Chondrocyte (in vitro differentiated cells): ENCODE measurements at regions not wholly inside any gene's neighbourhood (a gene's known extent, or its start where the extent isn't known, plus 50 kb on each side); places are given as distances from the start of the nearest gene placed in this dataset.

Experiments
- DNase-seq: peaks from one replicate; pipeline ENCODE4 v3.0.0; 2021; ENCODE audit warnings: mixed read lengths, low spot score
- H3K27ac Mint-ChIP-seq: one replicate; pipeline ENCODE4 v1.8.0; 2021; ENCODE audit warnings: mild to moderate bottlenecking, moderate library complexity, mixed read lengths; ENCODE audit not compliant: unreplicated experiment
- H3K27me3 Mint-ChIP-seq: 2 replicates; pipeline ENCODE4 v1.8.0; 2021; ENCODE audit warnings: low read depth, mixed read lengths
- H3K36me3 Mint-ChIP-seq: 2 replicates; pipeline ENCODE4 v1.8.0; 2021; ENCODE audit warnings: low read depth, mixed read lengths
- H3K4me1 Mint-ChIP-seq: 2 replicates; pipeline ENCODE4 v1.8.0; 2021; ENCODE audit warnings: low read depth, mild to moderate bottlenecking, mixed read lengths
- H3K4me3 Mint-ChIP-seq: one replicate; pipeline ENCODE4 v1.8.0; 2021; ENCODE audit warnings: mild to moderate bottlenecking, moderate library complexity, mixed read lengths; ENCODE audit not compliant: unreplicated experiment
- H3K9me3 Mint-ChIP-seq: 2 replicates; pipeline ENCODE4 v1.8.0; 2021; ENCODE audit warnings: low read depth, mixed read lengths
- CTCF ChIP-seq: fragments of 200-600 bp; sonication (generic); IDR thresholded peaks from 2 replicates; pipeline ENCODE4 v1.5.0; 2021; ENCODE audit warnings: antibody characterized with exemption, mild to moderate bottlenecking, moderate library complexity

- Mint-ChIP-seq H3K9me3 (no peaks in the 10 kb centered on the region), H3K27me3 (no peaks in the 10 kb centered on the region)
These were observed 1249.6 kb downstream of the XPNPEP1 start for GRCh38 chr10:108673741-108674140.

GRCh38 chr10:108663587-108663986 is 1259.7 kb downstream of the XPNPEP1 start:
- Mint-ChIP-seq H3K4me3 (no peak overlapping the region), H3K27ac (no peak overlapping the region), H3K9me3 (no peaks in the 10 kb centered on the region), H3K4me1 (no peaks in the 10 kb centered on the region), H3K36me3 (no peaks in the 10 kb centered on the region), H3K27me3 (peaks cover 2% of the 10 kb centered on the region)
- no peak for DNase-seq
- TF ChIP-seq CTCF, result no peak

More at GRCh38 chr10:108673741-108674140, 1249.6 kb downstream of the XPNPEP1 start:
- H3K4me3 Mint-ChIP-seq, result no peak overlapping the region
- H3K27ac Mint-ChIP-seq, result no peak overlapping the region
- no peak for TF ChIP-seq CTCF
- no peaks in the 10 kb centered on the region for H3K36me3 Mint-ChIP-seq
- H3K4me1 Mint-ChIP-seq, result no peaks in the 10 kb centered on the region
- no peak for DNase-seq

- no peaks in the 10 kb centered on the region for H3K36me3 Mint-ChIP-seq
- no peaks in the 10 kb centered on the region for H3K9me3 Mint-ChIP-seq
- no peak overlapping the region for H3K4me3 Mint-ChIP-seq
- DNase-seq, result no peak
- peaks cover 2% of the 10 kb centered on the region for H3K27me3 Mint-ChIP-seq
- H3K27ac Mint-ChIP-seq, result no peak overlapping the region
- TF ChIP-seq CTCF, result no peak
- H3K4me1 Mint-ChIP-seq, result no peaks in the 10 kb centered on the region
These were observed 1260.3 kb downstream of the XPNPEP1 start for GRCh38 chr10:108662975-108663374.

GRCh38 chr10:108655057-108655456 is 1268.3 kb downstream of the XPNPEP1 start:
- Mint-ChIP-seq H3K27ac (no peak overlapping the region), H3K36me3 (no peaks in the 10 kb centered on the region), H3K9me3 (peaks cover 4% of the 10 kb centered on the region), H3K4me1 (no peaks in the 10 kb centered on the region), H3K27me3 (no peaks in the 10 kb centered on the region), H3K4me3 (no peak overlapping the region)
- no peak for DNase-seq
- no peak for TF ChIP-seq CTCF

- H3K4me1 Mint-ChIP-seq, result no peaks in the 10 kb centered on the region
- H3K27ac Mint-ChIP-seq, result no peak overlapping the region
- H3K9me3 Mint-ChIP-seq, result peaks cover 4% of the 10 kb centered on the region
- no peak for TF ChIP-seq CTCF
- H3K27me3 Mint-ChIP-seq, result no peaks in the 10 kb centered on the region
- H3K4me3 Mint-ChIP-seq, result no peak overlapping the region
- no peak for DNase-seq
- no peaks in the 10 kb centered on the region for H3K36me3 Mint-ChIP-seq
These were observed 1269.8 kb downstream of the XPNPEP1 start for GRCh38 chr10:108653531-108653930.
